ENCODE measurements at regions not wholly inside any gene's neighbourhood (a gene's known extent, or its start where the extent isn't known, plus 50 kb on each side); places are given as distances from the start of the nearest gene placed in this dataset.

GRCh38 chr3:196144383-196145105 lies 62.7 kb upstream of the TFRC start (continued):
- TF ChIP-seq ZNF407 (IDR thresholded peaks at IDR 0.05; ENCODE audit: low read depth) (no peak), CBX1 (IDR thresholded peaks at IDR 0.05; ENCODE audit: low read depth) (0 out of 2 replicates have a peak, but pooled peaks have one; percentile 8), MECOM (CRISPR knock-in tag; IDR thresholded peaks at IDR 0.05) (no peak), PKNOX1 (IDR thresholded peaks at IDR 0.05) (peak; percentile 64; the same call in 1 of the 2 replicates), TBP (optimal IDR thresholded peaks at IDR 0.05; ENCODE audit: low read depth, low read length) (no peak), HINFP (tag; conservative IDR thresholded peaks at IDR 0.05; ENCODE audit: low read depth) (peak; percentile 66; the same call in 1 of the 2 replicates), ZNF644 (tag; IDR thresholded peaks at IDR 0.05; ENCODE audit: low read depth) (no peak), ARID3A (IDR thresholded peaks at IDR 0.05; ENCODE audit: borderline replicate concordance, low read depth, low read length) (no peak), PHF21A (IDR thresholded peaks at IDR 0.05; ENCODE audit: borderline replicate concordance, low read depth) (no peak), KLF10 (CRISPR knock-in tag; IDR thresholded peaks at IDR 0.05) (no peak), MEF2D (tag; conservative IDR thresholded peaks at IDR 0.05; ENCODE audit: low read depth) (no peak; the same call in 1 of the 2 replicates), ELF4 (CRISPR knock-in tag; IDR thresholded peaks at IDR 0.05) (0 out of 2 replicates have a peak, but pooled peaks have one; percentile 2), NFYB (IDR thresholded peaks at IDR 0.05; ENCODE audit: extremely low read depth, insufficient read length) (no peak), FOXK2 (conservative IDR thresholded peaks at IDR 0.05 in 1 of 2, IDR thresholded peaks at IDR 0.05 in 1 of 2; ENCODE audit: low read depth in 2 of 2) (no peak)

Data from K562 (cell line).